Liver (tissue), 3 donors: ENCODE measurements at regions not wholly inside any gene's neighbourhood (a gene's known extent, or its start where the extent isn't known, plus 50 kb on each side); places are given as distances from the start of the nearest gene placed in this dataset.

Source experiments
- JUND ChIP-seq, 2 donors: IDR thresholded peaks; 2 replicates each; pipeline ENCODE4 v1.6.1; 2016; ENCODE audit warnings: antibody characterized with exemption in 2 of 2
- TAF1 ChIP-seq: conservative IDR thresholded peaks from 2 replicates; pipeline ENCODE4 v1.6.1; 2016; ENCODE audit warnings: antibody characterized with exemption, mild to moderate bottlenecking
- TF ChIP-seq, protein P1 (sequence below): fragments of 150-350 bp; IDR thresholded peaks from 2 replicates; pipeline ENCODE4 v1.5.1; 2017; ENCODE audit warnings: improper control_type of control experiment, low read depth, low read length; ENCODE audit not compliant: missing input control
- TF ChIP-seq, protein P2 (sequence below): IDR thresholded peaks from 2 replicates; pipeline ENCODE4 v1.6.1; 2016; ENCODE audit warnings: antibody characterized with exemption, mild to moderate bottlenecking
- TF ChIP-seq, protein P3 (sequence below): IDR thresholded peaks from 2 replicates; pipeline ENCODE4 v1.6.1; 2016; ENCODE audit warnings: antibody characterized with exemption
- donor health status: healthy.
- donor health status: healthy.

DNA sequence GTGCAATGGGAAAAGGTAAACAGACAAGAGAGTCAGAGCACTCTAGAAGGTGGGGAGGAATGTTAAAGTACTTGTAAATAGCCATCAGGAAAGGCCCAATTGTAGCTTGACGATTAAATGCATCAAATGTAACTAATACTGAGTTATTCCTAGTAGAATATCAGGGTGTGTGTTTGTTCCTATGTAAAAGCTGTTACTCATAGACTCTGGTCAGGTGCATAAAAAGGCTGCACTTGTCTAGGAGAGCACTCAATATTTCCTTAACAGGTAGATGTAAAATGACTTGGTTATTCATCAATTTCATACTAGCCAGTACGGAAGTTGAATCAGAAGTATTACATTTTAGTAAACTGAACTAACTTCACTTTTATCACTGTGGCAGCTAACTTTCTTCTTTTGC is 179.7 kb upstream of the AGR3 start:
- TF ChIP-seq, protein P1, sequence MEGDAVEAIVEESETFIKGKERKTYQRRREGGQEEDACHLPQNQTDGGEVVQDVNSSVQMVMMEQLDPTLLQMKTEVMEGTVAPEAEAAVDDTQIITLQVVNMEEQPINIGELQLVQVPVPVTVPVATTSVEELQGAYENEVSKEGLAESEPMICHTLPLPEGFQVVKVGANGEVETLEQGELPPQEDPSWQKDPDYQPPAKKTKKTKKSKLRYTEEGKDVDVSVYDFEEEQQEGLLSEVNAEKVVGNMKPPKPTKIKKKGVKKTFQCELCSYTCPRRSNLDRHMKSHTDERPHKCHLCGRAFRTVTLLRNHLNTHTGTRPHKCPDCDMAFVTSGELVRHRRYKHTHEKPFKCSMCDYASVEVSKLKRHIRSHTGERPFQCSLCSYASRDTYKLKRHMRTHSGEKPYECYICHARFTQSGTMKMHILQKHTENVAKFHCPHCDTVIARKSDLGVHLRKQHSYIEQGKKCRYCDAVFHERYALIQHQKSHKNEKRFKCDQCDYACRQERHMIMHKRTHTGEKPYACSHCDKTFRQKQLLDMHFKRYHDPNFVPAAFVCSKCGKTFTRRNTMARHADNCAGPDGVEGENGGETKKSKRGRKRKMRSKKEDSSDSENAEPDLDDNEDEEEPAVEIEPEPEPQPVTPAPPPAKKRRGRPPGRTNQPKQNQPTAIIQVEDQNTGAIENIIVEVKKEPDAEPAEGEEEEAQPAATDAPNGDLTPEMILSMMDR = no peak
- no peak for TF ChIP-seq JUND (IDR thresholded peaks at IDR 0.05)
- TF ChIP-seq TAF1 = no peak
- TF ChIP-seq, protein P2, sequence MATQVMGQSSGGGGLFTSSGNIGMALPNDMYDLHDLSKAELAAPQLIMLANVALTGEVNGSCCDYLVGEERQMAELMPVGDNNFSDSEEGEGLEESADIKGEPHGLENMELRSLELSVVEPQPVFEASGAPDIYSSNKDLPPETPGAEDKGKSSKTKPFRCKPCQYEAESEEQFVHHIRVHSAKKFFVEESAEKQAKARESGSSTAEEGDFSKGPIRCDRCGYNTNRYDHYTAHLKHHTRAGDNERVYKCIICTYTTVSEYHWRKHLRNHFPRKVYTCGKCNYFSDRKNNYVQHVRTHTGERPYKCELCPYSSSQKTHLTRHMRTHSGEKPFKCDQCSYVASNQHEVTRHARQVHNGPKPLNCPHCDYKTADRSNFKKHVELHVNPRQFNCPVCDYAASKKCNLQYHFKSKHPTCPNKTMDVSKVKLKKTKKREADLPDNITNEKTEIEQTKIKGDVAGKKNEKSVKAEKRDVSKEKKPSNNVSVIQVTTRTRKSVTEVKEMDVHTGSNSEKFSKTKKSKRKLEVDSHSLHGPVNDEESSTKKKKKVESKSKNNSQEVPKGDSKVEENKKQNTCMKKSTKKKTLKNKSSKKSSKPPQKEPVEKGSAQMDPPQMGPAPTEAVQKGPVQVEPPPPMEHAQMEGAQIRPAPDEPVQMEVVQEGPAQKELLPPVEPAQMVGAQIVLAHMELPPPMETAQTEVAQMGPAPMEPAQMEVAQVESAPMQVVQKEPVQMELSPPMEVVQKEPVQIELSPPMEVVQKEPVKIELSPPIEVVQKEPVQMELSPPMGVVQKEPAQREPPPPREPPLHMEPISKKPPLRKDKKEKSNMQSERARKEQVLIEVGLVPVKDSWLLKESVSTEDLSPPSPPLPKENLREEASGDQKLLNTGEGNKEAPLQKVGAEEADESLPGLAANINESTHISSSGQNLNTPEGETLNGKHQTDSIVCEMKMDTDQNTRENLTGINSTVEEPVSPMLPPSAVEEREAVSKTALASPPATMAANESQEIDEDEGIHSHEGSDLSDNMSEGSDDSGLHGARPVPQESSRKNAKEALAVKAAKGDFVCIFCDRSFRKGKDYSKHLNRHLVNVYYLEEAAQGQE = no peak
- TF ChIP-seq, protein P3, sequence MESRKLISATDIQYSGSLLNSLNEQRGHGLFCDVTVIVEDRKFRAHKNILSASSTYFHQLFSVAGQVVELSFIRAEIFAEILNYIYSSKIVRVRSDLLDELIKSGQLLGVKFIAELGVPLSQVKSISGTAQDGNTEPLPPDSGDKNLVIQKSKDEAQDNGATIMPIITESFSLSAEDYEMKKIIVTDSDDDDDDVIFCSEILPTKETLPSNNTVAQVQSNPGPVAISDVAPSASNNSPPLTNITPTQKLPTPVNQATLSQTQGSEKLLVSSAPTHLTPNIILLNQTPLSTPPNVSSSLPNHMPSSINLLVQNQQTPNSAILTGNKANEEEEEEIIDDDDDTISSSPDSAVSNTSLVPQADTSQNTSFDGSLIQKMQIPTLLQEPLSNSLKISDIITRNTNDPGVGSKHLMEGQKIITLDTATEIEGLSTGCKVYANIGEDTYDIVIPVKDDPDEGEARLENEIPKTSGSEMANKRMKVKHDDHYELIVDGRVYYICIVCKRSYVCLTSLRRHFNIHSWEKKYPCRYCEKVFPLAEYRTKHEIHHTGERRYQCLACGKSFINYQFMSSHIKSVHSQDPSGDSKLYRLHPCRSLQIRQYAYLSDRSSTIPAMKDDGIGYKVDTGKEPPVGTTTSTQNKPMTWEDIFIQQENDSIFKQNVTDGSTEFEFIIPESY = no peak
